OCI-LY7 (cell line): ENCODE measurements at regions not wholly inside any gene's neighbourhood (a gene's known extent, or its start where the extent isn't known, plus 50 kb on each side); places are given as distances from the start of the nearest gene placed in this dataset.

ENCODE experiments used
- EZH2phosphoT487 ChIP-seq: fragments of 200-600 bp; sonication (generic); IDR thresholded peaks from 2 replicates; pipeline ENCODE4 v1.6.1; 2018; ENCODE audit warnings: low read depth, borderline replicate concordance, mild to moderate bottlenecking, mixed run types, antibody characterized with exemption, low read length, moderate library complexity, mixed read lengths
- TF ChIP-seq, protein P1 (sequence below): fragments of 200-600 bp; sonication (generic); conservative IDR thresholded peaks from 2 replicates; pipeline ENCODE4 v1.5.1; 2014; ENCODE audit warnings: mild to moderate bottlenecking, antibody characterized with exemption, low read length, moderate library complexity, mixed read lengths

DNA sequence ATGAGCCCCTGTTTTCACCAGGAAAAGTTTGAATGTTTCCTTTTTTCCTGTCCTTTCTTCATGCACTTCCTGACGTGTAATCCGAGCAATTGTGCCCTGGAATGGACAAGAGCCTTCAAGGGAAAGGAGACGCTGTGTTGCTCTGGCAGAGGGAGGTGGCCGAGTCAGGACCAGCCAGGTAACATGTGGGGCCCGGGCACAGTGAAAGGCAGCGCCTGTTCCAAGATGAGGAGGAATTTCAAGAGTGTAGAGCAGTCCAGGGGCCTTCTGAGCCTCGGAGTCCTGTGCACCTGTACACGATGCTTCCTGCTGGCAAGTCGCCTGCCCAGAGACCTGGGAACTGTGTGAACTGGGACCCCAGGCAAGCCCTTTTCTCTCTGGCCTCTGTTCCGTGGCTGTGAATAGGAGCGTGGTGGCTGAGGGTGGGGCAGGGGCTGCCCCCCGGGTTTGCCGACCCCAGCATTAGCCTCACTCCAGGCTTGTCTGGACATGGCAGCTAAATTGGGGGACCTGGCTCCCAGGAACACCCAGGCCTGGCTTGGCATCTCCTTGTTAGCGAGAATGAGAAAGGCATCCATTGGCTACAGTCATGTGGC, 92.0 kb downstream of the MYEOV start:
- TF ChIP-seq, protein P1, sequence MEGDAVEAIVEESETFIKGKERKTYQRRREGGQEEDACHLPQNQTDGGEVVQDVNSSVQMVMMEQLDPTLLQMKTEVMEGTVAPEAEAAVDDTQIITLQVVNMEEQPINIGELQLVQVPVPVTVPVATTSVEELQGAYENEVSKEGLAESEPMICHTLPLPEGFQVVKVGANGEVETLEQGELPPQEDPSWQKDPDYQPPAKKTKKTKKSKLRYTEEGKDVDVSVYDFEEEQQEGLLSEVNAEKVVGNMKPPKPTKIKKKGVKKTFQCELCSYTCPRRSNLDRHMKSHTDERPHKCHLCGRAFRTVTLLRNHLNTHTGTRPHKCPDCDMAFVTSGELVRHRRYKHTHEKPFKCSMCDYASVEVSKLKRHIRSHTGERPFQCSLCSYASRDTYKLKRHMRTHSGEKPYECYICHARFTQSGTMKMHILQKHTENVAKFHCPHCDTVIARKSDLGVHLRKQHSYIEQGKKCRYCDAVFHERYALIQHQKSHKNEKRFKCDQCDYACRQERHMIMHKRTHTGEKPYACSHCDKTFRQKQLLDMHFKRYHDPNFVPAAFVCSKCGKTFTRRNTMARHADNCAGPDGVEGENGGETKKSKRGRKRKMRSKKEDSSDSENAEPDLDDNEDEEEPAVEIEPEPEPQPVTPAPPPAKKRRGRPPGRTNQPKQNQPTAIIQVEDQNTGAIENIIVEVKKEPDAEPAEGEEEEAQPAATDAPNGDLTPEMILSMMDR = no peak
- no peak for TF ChIP-seq EZH2phosphoT487
